ENCODE measurements at regions not wholly inside any gene's neighbourhood (a gene's known extent, or its start where the extent isn't known, plus 50 kb on each side); places are given as distances from the start of the nearest gene placed in this dataset.
"Not testable (repeated sequence)": the region's sequence is repeated elsewhere in the genome, so short reads cannot be mapped to it uniquely, and the experiment has no call there.

GRCh38 chr2:208608122-208608835 lies 201.7 kb downstream of the PTH2R start:
- DNase-seq, result no peak

DNA sequence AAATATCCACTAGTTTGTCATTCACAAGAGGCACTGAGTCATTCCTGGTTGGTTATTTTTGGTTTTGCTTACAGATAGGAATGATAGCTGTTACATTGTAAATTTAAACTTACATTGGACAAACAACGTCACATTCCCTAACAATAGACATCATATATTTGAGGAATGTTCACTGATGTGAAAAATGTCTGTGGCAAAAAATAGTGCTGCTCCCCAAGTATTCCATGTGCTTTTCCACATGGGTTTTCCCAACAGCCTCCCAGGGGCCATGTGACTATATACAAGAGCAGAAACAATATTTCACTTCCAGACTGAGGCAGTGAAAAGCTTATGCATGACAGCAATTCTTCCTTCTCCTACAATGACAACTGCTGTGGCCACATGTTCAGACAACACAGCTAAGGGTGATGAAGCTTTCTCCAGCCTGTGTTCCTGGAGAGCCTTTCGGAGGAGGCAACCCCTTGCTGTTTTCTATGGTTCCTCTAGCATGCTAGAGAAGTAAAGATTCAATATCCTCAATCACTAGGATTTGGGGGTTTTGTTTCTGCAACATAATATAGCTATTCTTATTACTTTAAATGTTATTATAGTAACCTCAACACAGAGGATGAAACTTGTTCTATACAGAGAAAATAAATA lies 202.7 kb downstream of the PTH2R start:
- no peak for DNase-seq

DNA sequence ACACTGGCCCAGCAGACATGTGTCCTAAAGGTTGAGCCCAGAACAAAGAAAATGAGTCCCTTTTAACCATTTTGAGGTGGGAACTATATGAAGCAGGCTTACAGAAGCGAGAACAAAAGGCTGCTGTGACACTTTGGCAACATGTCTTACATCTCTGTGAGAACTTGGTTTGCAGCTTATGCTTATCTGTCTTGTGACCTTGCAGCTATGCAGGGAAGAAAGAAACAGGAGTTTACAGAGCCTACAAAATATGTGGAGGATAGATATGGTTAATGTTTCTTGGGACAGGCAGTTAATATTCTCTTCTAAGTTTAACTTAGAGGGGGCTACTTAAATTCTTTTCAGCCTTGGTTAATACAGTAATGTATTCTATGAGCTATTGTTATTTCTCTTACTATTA lies 209.1 kb downstream of the PTH2R start:
- not testable (repeated sequence) for DNase-seq

- no peak for DNase-seq
These were observed 211.6 kb downstream of the PTH2R start for GRCh38 chr2:208618220-208618619.

GRCh38 chr2:208619993-208620392 lies 213.4 kb downstream of the PTH2R start:
- DNase-seq, result no peak

GRCh38 chr2:208620487-208620978 lies 213.9 kb downstream of the PTH2R start:
- DNase-seq, result no peak

GRCh38 chr2:208627110-208627884 lies 220.7 kb downstream of the PTH2R start:
- DNase-seq, result no peak

GRCh38 chr2:208627916-208628315 lies 221.3 kb downstream of the PTH2R start:
- no peak for DNase-seq

GRCh38 chr2:208638059-208638458 lies 231.5 kb downstream of the PTH2R start:
- DNase-seq, result no peak

DNA sequence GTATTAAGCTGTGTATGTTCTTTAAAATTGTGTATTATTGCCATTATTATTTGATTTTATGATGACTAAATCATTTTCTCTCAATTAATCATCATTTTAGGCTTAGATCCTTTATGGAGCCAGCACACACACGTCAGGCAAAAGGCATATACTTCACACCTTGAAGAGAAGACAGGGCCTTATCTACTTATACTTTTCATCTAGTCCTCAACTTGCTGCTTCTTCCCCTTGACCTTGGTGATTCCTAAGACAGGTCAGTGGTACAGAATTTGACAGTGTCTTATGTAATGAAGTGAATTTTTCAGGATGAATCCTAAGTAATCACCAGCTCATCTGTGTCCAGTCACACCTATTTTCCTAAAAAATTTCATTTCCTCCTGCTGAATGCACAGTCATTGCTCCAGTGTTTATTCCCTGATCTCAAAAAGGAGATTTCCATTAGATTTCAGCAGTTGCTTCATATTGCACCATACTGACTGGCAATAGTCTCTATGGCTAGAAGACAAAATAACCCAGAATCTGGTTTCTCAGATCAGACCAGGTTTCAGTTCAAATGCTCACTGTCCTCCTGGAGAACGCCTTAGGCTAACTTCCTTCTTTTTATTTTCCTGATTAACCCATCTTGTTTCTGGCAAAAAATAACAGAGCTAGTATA lies 235.7 kb downstream of the PTH2R start:
- DNase-seq, result no peak

- no peak for DNase-seq
These were observed 236.6 kb downstream of the PTH2R start for GRCh38 chr2:208643145-208643544.

GRCh38 chr2:208645226-208645625 lies 238.6 kb downstream of the PTH2R start:
- no peak for DNase-seq

GRCh38 chr2:208648368-208648767 lies 241.8 kb downstream of the PTH2R start:
- no peak for DNase-seq

- DNase-seq, result no peak
These were observed 246.8 kb downstream of the PTH2R start for GRCh38 chr2:208653383-208653782.

- no peak for DNase-seq
These were observed 247.5 kb downstream of the PTH2R start for GRCh38 chr2:208654056-208654455.

GRCh38 chr2:208657468-208657867 lies 250.9 kb downstream of the PTH2R start:
- no peak for DNase-seq

GRCh38 chr2:208669394-208669793 lies 262.8 kb downstream of the PTH2R start:
- DNase-seq, result no peak

DNA sequence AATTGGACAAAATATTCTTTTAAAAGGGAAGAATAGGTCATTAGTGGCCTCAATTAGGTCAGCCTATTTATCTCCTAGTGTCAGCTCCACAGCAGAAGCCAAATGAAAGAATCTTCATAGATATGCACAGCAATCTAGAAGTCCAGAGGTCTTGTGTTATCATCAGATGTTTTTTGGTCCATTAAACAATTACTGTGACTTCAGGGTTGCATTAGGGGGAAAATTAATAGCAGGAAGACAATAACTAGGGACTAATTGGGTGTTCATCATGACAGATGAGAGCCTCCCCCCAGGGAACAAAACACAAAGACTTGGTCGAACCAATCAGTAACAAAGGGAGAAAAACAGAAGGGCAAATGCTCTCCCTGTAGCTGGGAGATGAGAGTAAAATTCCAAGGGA lies 264.7 kb downstream of the PTH2R start:
- no peak for DNase-seq

- no peak for DNase-seq
These were observed 265.5 kb downstream of the PTH2R start for GRCh38 chr2:208671886-208672680.

DNA sequence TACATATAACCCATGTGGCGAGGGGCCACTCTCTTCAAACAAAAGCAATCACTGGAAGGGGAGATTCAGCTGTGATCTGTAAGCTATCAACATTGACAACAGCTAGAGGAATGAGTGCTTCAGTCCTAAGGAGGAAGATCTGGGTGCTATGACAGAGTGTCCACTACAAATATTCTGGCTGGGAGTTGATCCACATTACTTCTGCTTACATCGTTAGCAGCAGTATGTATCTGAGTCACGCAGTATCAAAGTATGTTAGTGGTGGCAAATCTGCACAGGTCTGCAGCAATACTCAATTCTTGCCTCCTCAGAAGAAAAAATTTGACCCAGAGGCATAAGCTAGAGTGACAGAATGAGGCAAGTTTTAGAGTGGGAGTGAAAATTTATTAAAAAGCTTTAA lies 267.0 kb downstream of the PTH2R start:
- DNase-seq, result no peak

- DNase-seq, result no peak
These were observed 268.3 kb downstream of the PTH2R start for GRCh38 chr2:208674919-208675318.

DNA sequence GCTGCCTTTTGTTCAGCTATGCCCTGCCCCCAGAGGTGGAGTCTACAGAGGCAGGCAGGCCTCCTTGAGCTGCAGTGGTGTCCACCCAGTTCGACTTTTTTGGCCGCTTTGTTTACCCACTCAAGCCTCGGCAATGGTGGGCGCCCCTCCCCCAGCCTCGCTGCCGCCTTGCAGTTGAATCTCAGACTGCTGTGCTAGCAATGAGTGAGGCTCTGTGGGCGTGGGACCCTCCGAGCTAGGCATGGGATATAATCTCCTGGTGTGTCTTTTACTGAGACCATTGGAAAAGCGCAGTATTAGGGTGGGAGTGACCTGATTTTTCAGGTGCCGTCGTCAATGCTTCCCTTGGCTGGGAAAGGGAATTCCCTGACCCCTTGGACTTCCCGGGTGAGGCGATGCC lies 279.3 kb downstream of the PTH2R start:
- DNase-seq, result not testable (repeated sequence)

Data from NCI-H2107 (cell line).